Neural cell (in vitro differentiated cells): ENCODE measurements at regions not wholly inside any gene's neighbourhood (a gene's known extent, or its start where the extent isn't known, plus 50 kb on each side); places are given as distances from the start of the nearest gene placed in this dataset.

Experiments
- EP300 ChIP-seq: fragments of 450-650 bp; conservative IDR thresholded peaks from 2 replicates; pipeline ENCODE4 v1.6.1; 2014; ENCODE audit warnings: antibody characterized with exemption, mild to moderate bottlenecking, moderate library complexity; ENCODE audit not compliant: poor library complexity, severe bottlenecking
- EZH2 ChIP-seq: fragments of 200-600, 300-800 bp; shearing (Covaris generic), sonication (generic); IDR thresholded peaks from 2 replicates; pipeline ENCODE4 v1.6.1; 2014; ENCODE audit warnings: antibody characterized with exemption, low read length, borderline replicate concordance, mild to moderate bottlenecking; ENCODE audit not compliant: insufficient read depth, poor library complexity, severe bottlenecking
- MXI1 ChIP-seq: fragments of 450-650 bp; conservative IDR thresholded peaks from 2 replicates; pipeline ENCODE4 v1.6.1; 2014; ENCODE audit warnings: antibody characterized with exemption, mild to moderate bottlenecking; ENCODE audit not compliant: poor library complexity, severe bottlenecking
- POLR2AphosphoS5 ChIP-seq: IDR thresholded peaks from 2 replicates; pipeline ENCODE4 v1.6.1; 2012
- RAD21 ChIP-seq: fragments of 450-650 bp; conservative IDR thresholded peaks from 2 replicates; pipeline ENCODE4 v1.6.1; 2014; ENCODE audit warnings: antibody characterized with exemption, mild to moderate bottlenecking, moderate library complexity
- SMC3 ChIP-seq: fragments of 450-650 bp; conservative IDR thresholded peaks from 2 replicates; pipeline ENCODE4 v1.6.1; 2014; ENCODE audit warnings: antibody characterized with exemption, mild to moderate bottlenecking, moderate library complexity; ENCODE audit not compliant: poor library complexity
- TAF1 ChIP-seq: IDR thresholded peaks from 2 replicates; pipeline ENCODE4 v1.6.1; 2012; ENCODE audit warnings: low read depth
- TF ChIP-seq, protein P1 (sequence below): fragments of 450-650 bp; IDR thresholded peaks from 2 replicates; pipeline ENCODE4 v1.5.1; 2014; ENCODE audit warnings: antibody characterized with exemption, mild to moderate bottlenecking, moderate library complexity; ENCODE audit not compliant: poor library complexity, severe bottlenecking
- TF ChIP-seq, protein P2 (sequence below): IDR thresholded peaks from 2 replicates; pipeline ENCODE4 v1.6.1; 2012; ENCODE audit warnings: borderline replicate concordance

DNA sequence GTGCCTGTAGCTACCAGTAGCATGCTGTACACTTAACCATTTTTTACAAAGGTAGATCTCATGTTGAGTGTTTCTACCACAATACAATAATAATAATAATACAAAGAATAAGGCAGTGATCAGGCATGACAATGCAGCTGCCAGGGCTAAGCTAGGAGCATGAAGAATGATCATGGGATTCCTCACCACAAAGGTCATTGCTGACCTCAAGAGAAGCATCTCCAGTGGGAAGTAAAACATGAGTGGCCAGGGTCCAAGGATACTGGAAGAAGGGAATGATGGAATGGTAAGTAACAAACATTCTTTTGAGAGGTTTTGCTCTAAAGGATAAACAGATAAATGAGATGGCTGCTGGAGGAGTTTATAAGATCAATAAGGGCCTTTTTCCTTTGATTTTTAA, 591.1 kb downstream of the TNS3 start:
- TF ChIP-seq, protein P1, sequence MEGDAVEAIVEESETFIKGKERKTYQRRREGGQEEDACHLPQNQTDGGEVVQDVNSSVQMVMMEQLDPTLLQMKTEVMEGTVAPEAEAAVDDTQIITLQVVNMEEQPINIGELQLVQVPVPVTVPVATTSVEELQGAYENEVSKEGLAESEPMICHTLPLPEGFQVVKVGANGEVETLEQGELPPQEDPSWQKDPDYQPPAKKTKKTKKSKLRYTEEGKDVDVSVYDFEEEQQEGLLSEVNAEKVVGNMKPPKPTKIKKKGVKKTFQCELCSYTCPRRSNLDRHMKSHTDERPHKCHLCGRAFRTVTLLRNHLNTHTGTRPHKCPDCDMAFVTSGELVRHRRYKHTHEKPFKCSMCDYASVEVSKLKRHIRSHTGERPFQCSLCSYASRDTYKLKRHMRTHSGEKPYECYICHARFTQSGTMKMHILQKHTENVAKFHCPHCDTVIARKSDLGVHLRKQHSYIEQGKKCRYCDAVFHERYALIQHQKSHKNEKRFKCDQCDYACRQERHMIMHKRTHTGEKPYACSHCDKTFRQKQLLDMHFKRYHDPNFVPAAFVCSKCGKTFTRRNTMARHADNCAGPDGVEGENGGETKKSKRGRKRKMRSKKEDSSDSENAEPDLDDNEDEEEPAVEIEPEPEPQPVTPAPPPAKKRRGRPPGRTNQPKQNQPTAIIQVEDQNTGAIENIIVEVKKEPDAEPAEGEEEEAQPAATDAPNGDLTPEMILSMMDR: no peak
- TF ChIP-seq EP300 (no peak), EZH2 (no peak), RAD21 (no peak), POLR2AphosphoS5 (no peak), TAF1 (no peak), SMC3 (no peak), MXI1 (no peak)
- TF ChIP-seq, protein P2, sequence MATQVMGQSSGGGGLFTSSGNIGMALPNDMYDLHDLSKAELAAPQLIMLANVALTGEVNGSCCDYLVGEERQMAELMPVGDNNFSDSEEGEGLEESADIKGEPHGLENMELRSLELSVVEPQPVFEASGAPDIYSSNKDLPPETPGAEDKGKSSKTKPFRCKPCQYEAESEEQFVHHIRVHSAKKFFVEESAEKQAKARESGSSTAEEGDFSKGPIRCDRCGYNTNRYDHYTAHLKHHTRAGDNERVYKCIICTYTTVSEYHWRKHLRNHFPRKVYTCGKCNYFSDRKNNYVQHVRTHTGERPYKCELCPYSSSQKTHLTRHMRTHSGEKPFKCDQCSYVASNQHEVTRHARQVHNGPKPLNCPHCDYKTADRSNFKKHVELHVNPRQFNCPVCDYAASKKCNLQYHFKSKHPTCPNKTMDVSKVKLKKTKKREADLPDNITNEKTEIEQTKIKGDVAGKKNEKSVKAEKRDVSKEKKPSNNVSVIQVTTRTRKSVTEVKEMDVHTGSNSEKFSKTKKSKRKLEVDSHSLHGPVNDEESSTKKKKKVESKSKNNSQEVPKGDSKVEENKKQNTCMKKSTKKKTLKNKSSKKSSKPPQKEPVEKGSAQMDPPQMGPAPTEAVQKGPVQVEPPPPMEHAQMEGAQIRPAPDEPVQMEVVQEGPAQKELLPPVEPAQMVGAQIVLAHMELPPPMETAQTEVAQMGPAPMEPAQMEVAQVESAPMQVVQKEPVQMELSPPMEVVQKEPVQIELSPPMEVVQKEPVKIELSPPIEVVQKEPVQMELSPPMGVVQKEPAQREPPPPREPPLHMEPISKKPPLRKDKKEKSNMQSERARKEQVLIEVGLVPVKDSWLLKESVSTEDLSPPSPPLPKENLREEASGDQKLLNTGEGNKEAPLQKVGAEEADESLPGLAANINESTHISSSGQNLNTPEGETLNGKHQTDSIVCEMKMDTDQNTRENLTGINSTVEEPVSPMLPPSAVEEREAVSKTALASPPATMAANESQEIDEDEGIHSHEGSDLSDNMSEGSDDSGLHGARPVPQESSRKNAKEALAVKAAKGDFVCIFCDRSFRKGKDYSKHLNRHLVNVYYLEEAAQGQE: no peak
